ENCODE measurements at regions not wholly inside any gene's neighbourhood (a gene's known extent, or its start where the extent isn't known, plus 50 kb on each side); places are given as distances from the start of the nearest gene placed in this dataset.

GRCh38 chr7:46705386-46706255 is 784.5 kb upstream of the IGFBP3 start:
- no peak overlapping the region for H3K4me3 ChIP-seq
- DNase-seq (ENCODE audit: low spot score) = no peak
- TF ChIP-seq CTCF (IDR thresholded peaks at IDR 0.05) = no peak
- no peak overlapping the region for H3K27ac ChIP-seq

GRCh38 chr7:46696741-46697140 is 775.7 kb upstream of the IGFBP3 start:
- H3K27ac ChIP-seq = no peak overlapping the region
- no peak for TF ChIP-seq CTCF (IDR thresholded peaks at IDR 0.05)
- H3K4me3 ChIP-seq = no peak overlapping the region
- DNase-seq (ENCODE audit: low spot score) = no peak

DNA sequence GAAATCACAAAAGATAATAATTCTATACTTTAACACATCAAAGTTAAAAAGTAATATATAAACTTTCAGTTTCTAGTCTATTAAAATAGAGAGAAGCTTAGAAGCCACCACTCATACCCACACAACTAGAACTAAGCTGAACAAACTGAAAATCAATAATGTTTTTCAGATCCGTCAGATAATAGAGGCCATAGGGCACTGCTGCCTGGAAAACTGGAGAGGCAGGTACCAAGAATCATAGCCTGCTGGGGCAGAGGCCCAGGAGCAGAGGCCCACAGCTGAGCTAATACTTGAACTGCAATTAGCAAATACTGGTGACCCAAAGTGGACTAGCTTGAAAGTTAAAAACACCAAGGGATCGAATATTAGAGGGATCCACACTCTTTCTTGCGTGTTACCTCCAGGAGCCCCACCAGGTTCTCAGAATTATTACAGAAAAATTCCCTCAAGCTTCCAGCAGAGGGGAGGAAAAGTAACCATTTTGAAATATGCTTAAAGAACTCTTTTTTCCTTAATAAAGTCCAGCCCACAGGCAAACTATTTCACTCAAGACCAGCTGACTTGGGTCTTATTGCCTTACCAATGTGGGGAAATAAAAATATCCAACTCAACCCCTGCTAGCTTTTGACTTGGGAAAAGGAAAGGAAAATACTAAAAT is 774.1 kb upstream of the IGFBP3 start:
- no peak overlapping the region for H3K4me3 ChIP-seq
- H3K27ac ChIP-seq = no peak overlapping the region
- TF ChIP-seq CTCF (IDR thresholded peaks at IDR 0.05) = no peak
- DNase-seq (ENCODE audit: low spot score) = no peak

GRCh38 chr7:46694058-46694457 is 773.0 kb upstream of the IGFBP3 start:
- Histone ChIP-seq H3K4me3 (no peak overlapping the region), H3K27ac (no peak overlapping the region)
- no peak for TF ChIP-seq CTCF (IDR thresholded peaks at IDR 0.05)
- no peak for DNase-seq (ENCODE audit: low spot score)

DNA sequence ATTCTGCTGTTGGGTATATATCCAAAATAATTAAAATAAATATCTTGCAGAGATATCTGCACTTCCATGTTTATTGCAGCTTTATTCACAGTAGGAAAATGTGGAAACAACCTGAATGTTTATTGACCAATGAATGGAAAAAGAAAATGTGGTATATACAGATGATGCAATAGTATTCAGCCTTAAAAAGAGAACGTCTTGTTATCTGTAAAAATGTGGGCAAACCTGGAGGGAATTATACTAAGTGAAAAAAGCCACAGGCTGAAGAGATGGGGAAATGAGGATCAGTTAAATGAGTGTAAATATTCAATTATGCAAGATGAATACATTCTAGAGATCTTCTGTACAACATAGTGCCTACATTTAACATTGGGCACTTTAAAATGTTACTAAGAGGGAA is 766.1 kb upstream of the IGFBP3 start:
- Histone ChIP-seq H3K4me3 (no peak overlapping the region), H3K27ac (no peak overlapping the region)
- DNase-seq (ENCODE audit: low spot score) = no peak
- TF ChIP-seq CTCF (IDR thresholded peaks at IDR 0.05) = no peak

DNA sequence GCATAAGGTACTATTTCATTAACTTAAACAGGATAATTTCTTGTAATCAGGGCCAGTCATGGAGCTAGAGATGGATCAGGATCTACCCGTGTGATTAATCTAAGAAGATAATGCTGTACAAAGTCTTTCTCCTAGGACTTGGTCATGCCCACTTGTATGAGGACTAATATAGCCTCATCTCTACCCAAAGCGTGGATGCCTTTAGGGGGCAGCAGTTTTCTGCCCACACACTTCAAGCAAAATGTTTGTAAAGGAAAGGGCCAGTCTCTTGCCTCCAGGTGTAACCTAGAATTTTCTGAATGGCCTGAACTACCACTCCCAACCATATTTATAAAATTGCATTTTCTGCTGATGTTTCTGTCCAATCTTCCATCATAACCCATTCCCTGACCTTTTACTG is 764.0 kb upstream of the IGFBP3 start:
- H3K27ac ChIP-seq = no peak overlapping the region
- no peak overlapping the region for H3K4me3 ChIP-seq
- TF ChIP-seq CTCF (IDR thresholded peaks at IDR 0.05) = no peak
- DNase-seq (ENCODE audit: low spot score) = no peak
